ENCODE measurements at regions not wholly inside any gene's neighbourhood (a gene's known extent, or its start where the extent isn't known, plus 50 kb on each side); places are given as distances from the start of the nearest gene placed in this dataset.

DNA sequence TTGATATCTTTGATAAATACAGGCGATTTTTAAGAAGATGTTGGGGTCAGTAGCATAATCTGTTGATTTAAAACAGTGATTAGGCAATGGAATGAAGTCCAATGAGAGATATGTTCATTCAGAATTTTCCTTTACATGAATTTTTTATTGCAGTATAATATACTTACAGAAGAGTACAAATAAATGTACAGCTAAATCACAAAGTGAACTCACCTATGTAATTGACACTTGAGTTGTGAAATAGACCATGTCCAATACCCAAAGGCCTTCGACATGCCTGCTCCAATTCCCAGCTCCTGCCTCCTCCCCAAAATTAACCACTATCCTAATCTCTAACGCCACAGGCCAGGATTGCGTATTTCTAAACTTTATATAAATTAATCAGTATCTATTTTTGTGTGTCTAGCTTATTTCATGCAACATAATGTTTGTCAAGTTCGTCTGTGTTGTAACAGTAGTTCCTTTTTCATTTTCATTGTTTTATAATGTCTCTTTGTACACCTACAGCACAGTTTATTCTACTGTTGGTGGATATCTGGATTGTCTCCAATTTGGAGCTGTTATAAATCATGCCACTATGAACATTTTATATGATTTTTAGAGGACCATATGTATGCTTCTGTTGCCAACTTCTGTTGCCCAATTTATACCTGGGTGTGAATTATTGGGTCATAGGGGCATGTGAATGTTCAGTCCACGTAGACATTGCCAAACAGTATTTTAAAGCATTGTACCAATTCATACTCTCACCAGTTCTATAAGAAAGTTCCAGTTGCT is 208.3 kb downstream of the TLE1 start:
- no peak for DNase-seq

DNA sequence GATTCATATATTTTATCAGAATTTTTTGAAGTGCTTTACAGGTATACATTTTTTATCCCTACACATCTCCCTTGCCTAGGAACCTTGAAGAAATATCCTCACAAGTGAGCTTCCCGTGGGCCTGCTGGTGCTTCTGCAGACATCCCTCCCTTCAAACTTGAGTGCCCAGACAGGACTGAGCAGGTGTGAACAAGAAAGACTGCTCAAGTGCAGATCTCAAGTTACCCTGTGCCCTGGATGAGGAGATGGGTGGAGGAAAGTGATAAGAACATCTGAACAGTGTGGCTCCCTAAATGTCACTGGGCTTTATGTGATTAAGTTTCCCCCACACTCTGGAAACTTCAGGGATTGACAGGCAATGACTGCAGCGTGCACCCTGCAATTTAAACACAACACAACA is 209.8 kb downstream of the TLE1 start:
- no peak for DNase-seq

DNA sequence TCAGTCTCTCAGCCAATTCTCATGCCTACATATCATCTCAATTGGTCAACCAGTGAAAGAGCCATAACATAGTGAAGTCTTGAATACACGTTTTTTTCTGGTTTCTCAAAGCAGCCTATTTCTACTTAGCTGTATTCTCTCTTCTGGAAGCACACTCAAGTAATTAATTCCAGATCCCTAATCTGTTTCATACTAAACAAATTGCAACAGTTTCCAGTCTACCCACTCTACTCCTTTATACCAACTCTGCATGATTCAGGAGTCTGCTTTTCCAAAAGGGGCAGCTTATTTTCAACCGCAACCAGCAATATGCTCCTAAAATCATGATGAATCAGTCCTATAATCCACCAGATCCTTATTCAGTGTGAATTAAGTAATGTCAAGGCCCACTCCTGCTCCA is 211.7 kb downstream of the TLE1 start:
- no peak for DNase-seq

DNA sequence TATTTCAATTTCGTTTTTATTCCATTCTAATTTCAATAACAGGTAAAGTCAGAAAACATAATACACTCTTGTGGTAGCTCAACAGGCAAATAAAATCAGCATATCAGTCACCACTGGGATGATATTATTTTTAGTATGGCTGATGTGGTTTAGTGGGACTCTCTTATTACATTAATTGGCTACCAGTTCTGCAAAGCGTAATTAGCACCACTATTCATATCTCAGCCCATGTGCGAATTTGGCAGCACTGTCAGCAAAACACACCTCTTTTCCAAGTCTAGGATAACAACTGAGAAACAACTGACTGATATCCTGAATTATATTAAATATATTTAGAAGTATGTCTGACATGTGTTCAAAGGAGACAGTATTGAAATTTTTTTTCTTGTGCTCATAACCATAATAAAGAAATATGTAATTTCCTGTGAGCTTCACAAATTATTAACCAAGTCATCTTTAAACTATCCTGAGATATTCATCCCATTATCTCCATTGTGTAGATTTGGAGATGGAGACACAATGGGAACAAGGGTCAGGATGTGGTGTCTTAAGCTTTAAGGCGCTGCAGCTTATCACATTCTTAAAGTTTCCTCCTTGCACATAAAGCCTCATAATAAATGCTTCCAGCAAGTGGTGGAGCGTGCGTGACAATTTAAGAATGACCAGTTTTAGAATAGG is 212.4 kb downstream of the TLE1 start:
- DNase-seq = no peak

DNA sequence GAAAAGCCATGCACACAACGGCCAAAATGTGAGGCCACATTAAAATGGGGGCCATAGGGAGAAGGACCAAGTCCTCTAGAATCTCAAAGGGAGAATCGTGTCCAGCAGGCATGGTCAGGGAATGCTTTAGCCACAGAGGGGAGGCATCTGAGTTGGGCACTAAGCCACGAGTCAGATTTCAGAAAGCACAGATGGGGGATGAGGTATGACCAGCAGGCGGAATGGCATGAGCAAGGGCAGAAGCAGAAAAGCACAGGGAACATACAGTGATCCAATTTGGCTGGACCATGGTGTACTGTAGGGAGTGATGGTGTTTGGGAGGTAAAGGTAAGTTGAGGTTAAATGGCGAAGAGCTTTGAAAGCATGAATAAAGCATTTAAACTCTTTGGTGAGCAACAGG is 214.6 kb downstream of the TLE1 start:
- DNase-seq = no peak

DNA sequence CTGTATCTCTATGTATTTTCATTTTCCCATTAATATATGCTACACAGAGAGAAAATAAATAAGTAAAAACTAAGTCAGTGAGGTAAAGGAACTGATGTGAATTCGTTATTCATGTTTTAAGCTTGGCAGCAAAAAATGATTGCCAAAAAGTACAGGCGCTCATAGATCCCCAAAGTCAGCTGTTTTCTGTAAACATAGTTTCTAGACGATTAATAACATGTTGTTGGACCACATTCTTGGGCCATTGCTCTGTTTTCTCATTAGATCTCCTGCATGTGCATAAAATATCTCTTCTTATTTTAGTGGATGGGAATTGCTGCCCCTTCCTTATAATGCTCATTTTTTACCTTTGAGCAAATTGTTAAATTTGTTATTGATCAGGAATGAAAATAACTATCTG is 215.2 kb downstream of the TLE1 start:
- DNase-seq = no peak

DNA sequence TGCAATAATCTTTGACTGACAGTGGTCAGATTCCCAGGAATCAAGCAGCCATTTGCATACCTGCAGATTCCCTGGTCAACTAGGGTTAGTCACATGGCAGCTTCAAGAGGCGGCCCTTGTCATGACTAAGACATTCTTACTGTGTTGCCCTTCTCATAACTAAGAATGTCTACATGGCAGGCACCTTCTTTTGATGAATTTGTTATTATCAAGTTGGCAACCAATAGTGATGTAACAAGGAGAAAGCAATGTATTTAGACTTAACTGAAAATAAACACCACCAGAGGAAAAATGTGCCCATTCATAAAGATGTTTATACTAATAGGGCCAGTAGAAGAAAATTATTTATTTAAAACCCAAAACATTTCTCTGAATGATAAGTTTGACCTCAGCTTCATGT is 215.6 kb downstream of the TLE1 start:
- DNase-seq = no peak

DNA sequence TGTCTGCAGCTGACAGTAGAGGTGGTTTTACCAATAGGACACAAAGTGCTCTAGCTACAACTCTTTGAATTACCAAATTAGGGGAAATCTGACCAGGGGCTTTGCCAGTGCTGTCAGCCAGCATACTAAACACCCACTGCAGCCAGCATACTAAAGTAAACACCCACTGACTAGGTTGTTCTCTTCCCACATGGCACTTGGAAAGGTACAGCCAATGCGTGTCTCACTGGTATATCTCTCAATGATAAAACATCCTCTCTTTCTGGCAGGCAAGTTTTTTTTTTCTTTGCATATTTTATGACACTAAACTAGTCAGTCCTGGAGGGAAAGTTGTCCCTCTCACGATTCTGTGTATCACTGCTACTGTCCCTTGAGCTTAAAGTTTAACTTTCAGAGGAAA is 216.1 kb downstream of the TLE1 start:
- no peak for DNase-seq

DNA sequence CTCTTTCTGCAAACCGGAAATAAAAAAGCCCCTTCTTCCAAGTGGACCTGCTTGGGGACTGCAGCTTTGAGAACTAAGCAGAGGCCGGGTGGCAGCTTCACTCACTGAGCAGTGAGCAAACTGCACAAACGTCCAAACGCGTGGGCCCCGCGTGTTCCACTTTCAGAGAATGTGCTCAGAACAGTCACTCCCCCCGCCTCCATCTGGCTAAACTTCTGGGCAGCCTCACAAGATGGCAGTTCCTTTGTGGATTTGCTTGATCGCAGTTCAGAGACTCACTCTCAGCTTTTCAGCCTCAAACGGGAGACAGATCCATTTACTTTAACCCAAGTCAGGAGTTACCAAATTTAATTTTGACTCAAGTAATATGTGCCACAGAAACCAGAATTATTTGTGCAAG is 216.6 kb downstream of the TLE1 start:
- no peak for DNase-seq

DNA sequence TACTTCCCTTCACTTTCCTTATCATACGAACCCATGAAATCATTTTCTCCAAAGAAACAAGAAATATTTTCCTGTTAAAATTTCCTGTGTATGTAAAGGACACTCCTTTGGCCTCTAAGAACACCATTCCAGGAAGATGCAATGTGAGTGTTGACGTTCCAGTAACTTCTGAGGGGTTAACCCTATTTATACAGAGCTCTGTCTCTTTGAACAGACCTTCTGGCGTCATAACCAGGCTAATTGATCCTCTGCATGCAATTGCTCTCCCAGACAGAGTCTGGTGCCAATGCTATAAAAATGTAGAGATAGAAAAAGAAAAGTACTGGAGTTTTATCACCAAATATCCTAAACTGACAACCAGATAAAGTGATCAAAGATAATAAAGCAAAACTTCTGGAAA is 218.5 kb downstream of the TLE1 start:
- no peak for DNase-seq

DNA sequence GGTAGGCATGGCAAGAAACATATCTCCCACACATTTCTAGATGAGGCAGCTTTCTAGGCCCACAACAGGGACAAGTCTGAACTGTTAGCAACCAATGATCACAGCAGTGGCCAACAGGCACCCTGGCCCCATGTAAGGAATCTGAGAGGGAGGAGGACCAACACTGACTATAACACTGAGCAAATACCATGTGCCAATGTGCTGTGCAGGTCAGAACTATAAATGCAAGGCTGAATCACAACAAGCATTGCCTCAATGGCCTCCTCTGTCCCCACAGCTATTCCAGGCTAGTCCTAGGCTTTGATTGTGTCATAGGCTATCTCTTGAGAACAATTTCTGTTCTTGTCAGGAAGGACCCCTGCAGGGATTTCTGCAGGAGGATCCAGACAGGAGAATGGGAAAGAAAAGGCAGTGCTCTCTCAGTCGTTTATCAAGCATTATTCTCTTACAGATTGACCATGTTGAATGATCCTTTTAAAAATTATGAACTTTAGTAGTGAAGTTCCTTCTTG is 221.2 kb downstream of the TLE1 start:
- no peak for DNase-seq

DNA sequence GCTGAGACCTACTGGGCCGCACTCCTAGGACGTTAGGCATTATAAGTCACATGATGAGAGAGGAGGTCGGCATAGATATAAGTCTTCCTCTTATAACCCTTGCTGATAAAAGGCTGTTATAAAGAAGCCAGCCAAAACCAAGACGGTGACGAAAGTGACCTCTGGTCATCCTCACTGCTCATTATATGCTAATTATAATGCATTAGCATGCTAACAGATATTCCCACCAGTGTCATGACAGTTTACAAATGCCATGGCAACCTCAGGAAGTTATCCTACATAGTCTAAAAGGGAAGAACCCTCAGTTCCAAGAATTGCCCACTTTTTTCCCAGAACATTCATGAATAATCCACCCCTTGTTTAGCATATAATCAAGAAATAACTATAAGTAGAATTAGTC is 222.4 kb downstream of the TLE1 start:
- no peak for DNase-seq

DNA sequence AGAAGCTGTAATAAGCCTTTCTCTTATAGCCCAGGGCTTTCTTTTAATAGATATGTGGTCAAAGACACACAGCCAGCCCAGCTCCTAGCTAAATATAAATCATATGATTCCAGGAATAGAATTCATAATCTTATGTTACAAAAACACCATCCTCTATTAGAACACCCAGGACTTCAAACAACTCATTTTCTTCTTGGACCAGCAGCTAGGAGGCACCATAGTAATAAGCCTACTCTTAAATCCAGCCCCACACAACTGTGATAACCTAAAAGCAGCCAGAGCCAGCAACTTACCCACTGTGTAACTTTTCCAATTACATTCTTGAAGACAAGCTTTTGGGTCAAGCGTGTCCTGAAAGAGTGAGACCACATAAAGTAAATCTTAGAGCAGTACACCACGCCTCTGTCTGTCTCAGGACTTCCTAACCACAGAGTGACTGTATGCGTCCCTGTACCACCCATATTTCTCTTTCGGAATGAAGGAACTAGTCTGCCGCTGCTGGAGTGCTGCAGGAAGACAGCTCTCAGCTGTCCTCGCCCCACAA is 223.8 kb downstream of the TLE1 start:
- no peak for DNase-seq

DNA sequence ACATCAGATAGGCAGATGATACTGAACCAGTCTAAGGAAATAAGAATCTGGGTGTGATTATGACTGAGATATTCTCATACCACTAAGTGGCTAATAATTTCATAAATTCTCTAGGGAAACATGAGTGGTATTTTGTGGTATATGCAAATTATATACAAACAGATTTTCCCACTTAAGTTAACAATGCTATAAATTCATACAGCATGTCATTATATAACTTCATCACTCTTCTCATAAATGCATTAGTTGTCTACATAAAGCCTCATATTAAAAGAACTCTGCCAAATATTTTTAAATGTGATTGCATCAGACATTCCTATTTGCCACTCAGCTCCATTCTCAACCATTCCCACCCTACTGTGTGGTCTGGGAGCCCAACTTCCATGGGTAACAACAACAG is 226.5 kb downstream of the TLE1 start:
- DNase-seq = no peak

DNA sequence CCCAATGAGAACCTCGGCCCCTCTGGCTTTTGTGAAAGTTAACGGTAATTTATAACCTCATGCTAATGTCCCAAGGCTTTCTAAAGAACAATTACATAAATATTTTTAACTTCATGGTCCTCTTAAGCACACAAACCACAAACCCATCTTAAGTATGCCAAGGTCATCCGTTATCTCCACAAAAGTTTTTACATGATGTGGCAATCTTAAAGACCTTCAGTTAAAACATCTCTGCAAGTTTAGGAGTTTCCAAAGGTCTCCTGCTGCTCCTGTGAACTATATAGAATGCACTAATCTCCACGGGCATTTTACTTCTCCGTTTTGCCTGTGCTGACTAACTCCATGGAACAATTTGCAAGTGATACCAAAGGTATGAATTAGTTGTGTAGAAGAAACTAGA is 228.2 kb downstream of the TLE1 start:
- no peak for DNase-seq

DNA sequence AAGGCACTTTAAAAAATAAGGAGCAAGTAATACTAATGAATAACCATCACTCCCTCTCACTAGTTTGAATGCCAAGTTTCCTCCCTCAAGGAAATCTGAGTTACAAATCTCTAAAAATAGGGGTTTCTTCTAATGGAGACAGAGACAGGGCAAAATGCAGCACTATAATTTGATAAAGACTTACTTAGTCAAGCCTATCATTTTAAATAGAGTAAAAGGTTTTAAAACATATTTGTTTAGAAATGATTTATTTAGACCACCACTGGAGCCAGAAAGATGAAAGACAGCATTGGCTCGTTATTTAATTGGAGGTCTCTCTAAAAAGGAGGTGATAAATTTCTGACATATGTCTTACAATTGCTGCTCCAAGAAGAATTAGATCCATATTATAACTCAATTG is 228.7 kb downstream of the TLE1 start:
- DNase-seq = peak; percentile 65

DNA sequence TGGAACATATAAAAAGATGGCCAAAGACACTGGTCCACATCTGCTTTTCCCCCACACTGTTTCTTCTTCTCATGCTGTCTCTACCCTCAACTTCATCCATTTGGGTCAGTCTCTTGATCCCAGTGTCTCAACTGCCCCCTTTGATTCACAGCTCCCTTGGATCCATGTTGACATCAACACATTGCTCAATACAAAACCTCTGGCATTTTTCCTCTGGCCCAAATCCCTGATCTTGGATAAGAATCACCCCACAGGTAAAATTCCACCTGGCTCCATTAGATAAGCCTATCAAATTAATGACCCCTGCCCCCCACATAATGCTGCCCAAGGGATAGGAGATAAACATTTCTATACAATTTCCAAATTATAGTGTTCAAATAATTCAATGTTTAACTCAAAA is 229.8 kb downstream of the TLE1 start:
- DNase-seq = no peak

DNA sequence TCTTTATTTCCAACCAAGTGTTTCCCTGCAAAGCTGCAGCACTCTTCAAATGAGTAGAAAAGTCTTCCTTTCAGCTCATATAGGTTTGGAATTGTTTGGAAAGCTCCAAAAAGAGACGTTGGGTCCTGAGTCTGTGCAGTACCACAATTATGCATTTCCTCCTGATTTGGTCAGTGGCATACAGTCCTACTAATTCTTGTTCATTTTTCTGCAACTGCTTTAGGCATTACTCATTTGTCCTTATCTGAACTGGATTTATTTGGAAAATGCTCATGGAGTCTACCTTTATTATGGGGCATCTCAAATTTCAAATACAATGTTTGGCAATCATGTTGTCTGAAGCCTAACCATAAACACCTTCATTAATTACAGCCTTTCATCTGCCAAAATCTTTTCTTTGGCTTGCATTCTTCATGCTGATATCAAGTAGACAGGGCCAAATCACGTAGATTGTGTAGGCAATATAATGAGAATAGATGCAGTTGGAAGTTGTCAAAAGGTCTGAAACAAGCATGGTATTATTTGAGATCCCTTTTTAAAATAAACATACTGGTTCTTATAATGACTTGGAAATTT is 232.8 kb downstream of the TLE1 start:
- no peak for DNase-seq

DNA sequence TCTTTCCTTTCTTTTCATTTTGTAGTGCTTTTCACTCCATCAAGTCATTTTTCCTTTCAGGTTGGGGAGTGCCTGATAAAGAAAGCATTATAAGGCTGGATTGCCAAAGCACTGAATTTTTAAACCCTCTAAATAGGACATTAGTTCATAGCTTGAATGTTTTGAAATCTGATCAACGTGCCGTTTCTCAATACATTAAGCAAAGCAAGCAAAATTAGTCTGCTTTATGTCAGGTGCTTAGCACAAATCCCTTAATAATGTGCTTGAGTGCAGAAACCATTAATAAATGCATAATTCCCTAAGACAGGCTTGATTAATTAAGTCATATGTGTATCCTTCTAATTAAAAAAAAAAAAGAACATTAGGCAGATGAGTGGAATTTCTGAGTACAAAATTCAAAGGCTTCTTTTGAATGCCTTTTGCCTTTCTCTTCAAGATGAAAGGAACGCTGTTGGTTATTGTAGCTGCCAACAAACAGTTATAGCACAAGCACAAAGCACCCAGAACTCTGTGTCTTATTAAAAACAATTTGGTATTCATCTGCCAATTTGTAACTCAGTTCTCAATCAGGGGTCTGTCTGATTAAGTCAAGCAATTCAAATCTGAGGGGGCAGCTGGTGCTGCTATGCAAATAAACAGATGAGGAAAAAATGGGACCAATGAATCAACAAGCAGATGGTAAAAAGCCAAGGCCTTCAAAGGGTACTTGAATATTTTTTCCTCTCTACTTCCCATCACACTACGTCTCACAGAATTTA is 233.7 kb downstream of the TLE1 start:
- no peak for DNase-seq

DNA sequence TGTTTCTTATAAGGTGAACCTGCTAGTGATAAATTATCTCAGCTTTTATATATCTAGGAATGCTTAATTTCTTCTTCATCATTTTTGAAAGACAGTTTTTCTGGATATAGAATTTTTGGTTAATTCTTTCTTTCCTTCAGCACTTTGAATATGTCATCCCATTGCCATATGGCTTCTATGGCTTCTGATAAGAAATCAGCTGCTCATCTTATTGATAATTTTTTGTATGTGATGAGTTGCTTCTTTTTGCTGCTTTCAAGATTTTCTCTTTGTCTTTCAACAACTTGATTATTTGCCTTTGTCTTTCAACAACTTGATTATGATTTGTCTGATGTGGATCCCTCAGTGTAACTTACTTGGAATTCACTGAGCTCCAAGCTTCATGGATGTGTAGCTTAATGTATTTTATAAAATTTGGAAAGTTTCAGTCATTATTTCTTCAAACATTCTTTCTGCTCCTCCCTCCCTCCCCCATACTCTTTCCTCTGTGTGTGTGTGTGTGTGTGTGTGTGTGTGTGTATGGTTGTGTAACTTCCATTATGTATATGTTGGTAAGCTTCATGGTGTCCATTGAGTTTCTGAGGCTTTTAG is 243.9 kb downstream of the TLE1 start:
- no peak for DNase-seq

DNA sequence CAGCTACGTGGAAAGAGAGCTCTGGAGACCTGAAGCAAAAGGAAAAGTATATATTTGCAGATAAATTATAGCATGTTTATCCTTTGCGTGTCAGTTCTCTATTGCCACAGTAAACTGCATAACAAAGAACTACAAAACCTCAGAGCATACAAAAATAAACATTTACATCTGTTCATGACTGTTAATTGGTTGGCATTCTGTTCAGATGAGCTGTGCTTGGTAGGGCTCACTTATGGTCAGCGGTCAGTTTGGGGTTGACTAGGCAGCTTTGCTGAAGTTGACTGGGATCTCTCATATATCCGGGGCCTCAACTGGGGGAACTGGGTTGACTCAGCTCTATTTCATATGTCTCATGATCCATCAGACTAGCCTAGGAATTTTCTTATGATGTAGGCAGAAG is 257.7 kb downstream of the TLE1 start:
- no peak for DNase-seq

DNA sequence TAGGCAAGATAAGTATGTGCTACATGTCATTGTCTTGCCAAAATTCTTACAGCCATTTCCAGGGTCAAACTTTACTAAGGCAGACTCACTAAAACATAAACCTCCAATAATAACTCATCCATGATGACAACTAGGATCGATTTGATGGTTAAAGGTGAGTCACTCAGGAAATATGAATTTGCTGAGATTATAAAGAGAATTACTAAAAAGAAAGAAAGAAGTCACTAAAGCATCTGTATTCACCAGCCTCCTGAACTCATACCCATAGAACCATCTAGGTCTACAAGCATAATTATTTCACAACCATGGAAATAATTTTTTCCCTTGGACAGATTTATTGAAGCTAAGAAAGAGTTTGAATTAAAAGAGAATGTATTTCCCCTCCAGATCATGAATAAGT is 258.6 kb downstream of the TLE1 start:
- DNase-seq = no peak

DNA sequence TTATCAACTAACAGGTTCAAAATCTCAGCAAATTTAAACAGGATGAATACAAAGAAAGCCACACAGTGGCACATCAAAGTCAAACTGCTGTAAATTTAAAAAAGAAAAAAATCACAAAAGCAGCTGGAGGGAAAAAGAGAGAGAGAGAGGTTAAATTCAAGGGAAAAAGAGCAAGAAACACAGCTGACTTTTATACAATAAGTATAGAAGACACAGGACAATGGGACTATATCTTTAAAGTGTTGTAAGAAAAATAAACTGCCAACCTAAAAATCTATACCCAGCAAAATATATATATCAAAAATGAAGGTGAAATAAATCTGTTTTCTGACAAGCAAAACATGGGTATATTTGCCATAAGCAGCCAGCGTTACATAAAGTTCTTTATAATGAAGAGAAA is 261.5 kb downstream of the TLE1 start:
- no peak for DNase-seq

Measured in NCI-H2227 treated with DMSO at 0.1 percent for 48 hours (cell line).